GM12873 (cell line): ENCODE measurements at regions not wholly inside any gene's neighbourhood (a gene's known extent, or its start where the extent isn't known, plus 50 kb on each side); places are given as distances from the start of the nearest gene placed in this dataset.

Source experiments
- TF ChIP-seq, protein P1 (sequence below): IDR thresholded peaks from 2 replicates; pipeline ENCODE4 v1.5.1; 2012; ENCODE audit warnings: low read depth, mild to moderate bottlenecking, moderate library complexity, low read length, control low read depth; ENCODE audit not compliant: insufficient read depth; ENCODE audit errors: missing control alignments

DNA sequence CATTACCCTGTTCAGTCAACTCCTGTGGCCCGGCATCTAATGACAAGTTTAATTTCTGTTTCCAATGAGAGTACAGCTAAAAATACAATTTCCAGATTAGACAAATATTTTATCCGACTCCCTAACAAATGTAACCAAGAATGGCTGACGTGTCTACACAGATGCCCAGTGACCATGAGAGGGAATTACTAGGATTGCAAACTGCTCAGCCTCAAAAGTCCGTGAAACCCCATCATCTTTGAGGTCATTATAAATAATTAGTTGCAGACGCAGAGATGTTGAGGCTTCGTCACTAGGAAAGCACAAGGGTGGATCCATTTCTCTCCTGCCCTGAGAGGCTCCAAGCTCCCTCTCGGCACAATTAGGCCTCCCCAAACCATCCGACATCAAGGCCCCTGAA is 104.1 kb upstream of the ZNF507 start:
- TF ChIP-seq, protein P1, sequence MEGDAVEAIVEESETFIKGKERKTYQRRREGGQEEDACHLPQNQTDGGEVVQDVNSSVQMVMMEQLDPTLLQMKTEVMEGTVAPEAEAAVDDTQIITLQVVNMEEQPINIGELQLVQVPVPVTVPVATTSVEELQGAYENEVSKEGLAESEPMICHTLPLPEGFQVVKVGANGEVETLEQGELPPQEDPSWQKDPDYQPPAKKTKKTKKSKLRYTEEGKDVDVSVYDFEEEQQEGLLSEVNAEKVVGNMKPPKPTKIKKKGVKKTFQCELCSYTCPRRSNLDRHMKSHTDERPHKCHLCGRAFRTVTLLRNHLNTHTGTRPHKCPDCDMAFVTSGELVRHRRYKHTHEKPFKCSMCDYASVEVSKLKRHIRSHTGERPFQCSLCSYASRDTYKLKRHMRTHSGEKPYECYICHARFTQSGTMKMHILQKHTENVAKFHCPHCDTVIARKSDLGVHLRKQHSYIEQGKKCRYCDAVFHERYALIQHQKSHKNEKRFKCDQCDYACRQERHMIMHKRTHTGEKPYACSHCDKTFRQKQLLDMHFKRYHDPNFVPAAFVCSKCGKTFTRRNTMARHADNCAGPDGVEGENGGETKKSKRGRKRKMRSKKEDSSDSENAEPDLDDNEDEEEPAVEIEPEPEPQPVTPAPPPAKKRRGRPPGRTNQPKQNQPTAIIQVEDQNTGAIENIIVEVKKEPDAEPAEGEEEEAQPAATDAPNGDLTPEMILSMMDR, result no peak

DNA sequence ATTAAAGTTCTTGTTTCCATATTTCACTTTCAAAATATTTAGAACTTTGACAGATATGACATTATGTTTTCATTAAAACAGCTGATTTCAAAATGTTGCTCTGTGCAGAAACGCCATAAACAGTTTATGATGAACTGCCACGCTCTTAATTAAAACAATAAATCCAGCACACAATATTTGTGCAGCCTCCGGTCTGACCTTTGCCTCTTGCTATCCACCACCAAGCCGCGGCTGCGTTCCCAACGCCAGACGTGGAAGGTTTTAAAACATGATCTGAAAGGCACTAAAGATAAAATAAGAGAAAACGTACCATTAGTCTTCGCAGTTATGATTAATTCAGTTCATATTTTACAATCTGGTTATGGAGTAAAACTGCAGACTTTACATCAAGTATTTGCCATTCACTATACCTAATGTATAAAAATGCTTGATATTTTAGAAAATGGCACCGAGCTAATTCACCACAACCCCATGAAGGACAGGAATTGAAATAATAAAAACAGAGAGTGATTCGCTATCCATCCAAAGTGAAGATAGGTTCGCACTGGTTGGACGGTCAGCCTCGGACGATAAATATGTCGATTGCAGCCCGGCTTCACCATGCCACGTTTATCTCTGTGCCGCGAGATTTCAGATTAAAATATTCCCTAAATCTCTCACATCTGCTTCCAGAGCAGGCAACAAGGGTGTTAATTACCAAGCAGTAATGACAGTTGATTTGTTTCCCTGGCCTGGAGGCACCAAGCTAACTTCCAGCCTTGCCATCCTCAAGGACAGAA is 103.3 kb upstream of the ZNF507 start:
- TF ChIP-seq, protein P1, result no peak

DNA sequence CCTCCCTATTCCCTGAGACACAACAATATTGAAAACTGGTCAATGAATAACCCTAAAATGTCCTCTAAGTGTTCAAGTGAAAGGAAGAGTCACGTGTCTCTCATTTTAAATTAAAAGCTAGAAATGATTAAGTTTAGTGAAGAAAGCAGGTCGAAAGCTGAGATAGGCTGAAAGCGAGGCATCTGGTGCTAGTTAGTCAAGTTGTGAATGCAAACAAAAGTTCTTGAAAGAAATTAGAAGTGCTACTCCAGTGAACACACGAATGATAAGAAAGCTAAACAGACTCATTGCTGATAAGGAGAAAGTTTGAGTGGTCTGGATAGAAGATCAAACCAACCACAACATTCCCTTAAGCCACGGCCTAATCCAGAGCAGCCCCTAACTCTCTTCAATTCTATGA is 99.4 kb upstream of the ZNF507 start:
- TF ChIP-seq, protein P1, result no peak

DNA sequence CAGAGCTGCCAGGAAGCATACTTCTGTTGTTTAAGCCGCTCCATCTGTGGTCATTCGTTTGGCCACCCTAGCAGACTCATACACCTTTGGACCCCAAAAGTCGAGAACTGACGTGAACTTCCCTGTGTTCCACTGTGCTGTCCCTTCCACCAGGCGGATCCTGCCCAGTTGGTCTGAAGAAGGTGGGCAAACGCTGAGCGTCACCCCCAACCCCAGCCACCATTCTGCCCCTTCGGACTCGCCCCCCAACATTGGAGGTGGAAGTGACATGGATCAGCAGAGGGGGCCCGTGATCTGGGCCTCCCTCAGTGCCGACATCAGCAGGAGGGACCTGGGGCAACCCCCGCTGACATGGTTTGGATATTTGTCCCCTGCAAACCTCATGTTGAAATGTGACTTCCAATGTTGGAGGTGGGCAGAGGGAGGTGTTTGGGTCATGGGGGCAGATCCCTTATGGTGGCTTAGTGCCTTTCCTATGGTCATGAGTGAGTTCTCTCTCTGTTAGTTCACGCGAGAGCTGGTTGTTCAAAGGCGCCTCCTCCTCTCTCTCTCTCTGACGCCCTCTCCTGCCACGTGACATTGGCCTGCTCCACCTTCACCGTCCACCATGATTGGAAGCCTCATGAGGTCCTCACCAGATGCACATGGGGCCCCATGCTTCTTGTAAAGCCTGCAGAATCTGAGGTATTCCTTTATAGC is 93.6 kb upstream of the ZNF507 start:
- TF ChIP-seq, protein P1, result no peak

DNA sequence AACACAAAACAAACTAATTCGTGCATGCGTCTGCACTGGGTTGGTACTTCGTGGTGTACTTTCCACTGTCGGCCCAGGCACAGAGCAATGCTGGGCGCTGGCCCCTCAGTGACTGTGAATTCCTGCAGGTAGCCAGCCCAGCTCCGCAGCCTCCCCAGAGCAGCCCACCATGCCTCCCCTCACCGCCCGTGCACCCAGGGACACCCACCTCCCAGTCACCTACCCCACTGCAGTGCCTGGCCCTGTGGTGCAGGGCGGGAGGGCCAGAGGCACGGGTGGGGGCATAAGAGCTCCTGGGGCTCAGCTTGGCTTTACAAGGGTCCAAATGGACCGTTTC is 93.1 kb upstream of the ZNF507 start:
- TF ChIP-seq, protein P1, result no peak

DNA sequence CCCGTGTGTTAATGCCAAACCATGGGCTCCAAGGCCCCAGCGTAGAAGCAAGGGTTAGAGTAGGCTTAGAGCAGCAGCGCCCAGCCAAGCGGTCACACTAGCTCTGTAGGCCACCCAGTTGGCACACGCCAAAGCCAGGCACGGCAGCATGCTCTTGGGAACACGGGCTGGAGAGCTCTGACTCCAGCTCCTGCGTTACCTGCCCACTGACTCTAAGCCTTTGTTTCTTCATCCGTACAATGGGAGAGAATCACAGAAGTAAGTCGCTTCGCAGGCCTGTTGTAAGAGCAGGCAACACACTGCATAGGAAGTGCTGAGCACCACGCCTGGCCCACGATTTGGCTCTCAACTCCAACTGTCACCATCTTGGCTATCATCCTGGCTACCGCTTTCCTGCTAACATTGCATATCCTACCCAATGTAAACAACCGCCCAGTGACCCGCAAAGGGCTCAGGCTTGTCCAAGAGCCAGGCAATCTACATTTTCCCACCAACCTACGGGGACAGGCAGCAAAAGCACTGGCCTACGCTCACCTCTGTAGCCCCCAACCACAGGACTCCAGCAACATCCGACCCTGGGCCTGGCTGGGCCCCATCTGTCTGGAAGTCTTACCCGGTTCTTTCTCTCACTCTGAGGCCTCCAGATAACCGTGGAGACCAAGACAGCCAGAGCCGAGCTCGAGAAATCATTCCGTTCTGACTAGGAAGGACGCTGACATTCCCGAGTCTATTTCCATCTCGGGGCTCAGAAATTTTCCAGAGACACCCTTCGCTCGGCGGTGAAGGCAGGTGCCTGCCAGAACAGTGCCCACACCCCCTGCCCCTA is 91.5 kb upstream of the ZNF507 start:
- TF ChIP-seq, protein P1, result no peak

DNA sequence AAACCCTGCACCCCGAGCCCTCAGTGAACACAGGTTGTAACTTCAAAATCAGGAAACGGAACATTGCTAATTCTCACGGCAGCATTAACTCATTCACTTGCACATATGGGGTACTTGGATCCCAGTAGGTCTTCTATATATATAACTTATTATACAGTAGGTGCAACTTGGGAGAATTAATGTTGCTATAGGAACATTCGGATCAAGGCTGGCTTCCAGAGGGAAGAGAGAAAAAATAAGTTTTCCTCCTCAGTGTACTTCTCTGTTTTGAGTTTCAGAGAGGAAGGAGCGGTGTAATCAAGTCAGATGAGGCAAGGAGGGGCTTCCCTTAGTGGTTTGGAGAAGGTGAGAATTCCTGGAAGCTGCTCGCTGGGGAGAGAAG is 90.9 kb upstream of the ZNF507 start:
- TF ChIP-seq, protein P1, result no peak
